Endodermal cell (in vitro differentiated cells): ENCODE measurements at regions not wholly inside any gene's neighbourhood (a gene's known extent, or its start where the extent isn't known, plus 50 kb on each side); places are given as distances from the start of the nearest gene placed in this dataset.

Experiments
- DNase-seq: peaks from one replicate; pipeline ENCODE4 v3.0.0-alpha.2; 2017
- H3K27ac ChIP-seq: 2 replicates; pipeline ENCODE4 v1.5.1; 2013; ENCODE audit warnings: mild to moderate bottlenecking, low read depth, low read length, moderate library complexity
- H3K27me3 ChIP-seq: 2 replicates; pipeline ENCODE4 v1.6.1; 2013; ENCODE audit warnings: mild to moderate bottlenecking, low read length, moderate library complexity; ENCODE audit not compliant: insufficient read depth, control insufficient read depth, poor library complexity, severe bottlenecking
- H3K36me3 ChIP-seq: 2 replicates; pipeline ENCODE4 v1.7.0; 2013; ENCODE audit warnings: mild to moderate bottlenecking, low read length, moderate library complexity; ENCODE audit not compliant: control insufficient read depth, insufficient read depth
- H3K4me1 ChIP-seq: one replicate; pipeline ENCODE4 v1.7.0; 2013; ENCODE audit warnings: low read length; ENCODE audit not compliant: control insufficient read depth, insufficient read depth
- H3K4me3 ChIP-seq: 2 replicates; pipeline ENCODE4 v1.5.1; 2013; ENCODE audit warnings: mild to moderate bottlenecking, low read length, moderate library complexity
- H3K9ac ChIP-seq: 2 replicates; pipeline ENCODE4 v1.6.1; 2013; ENCODE audit warnings: mild to moderate bottlenecking, low read length, moderate library complexity; ENCODE audit not compliant: poor library complexity, severe bottlenecking; ENCODE audit errors: extremely low read depth
- H3K9me3 ChIP-seq: 2 replicates; pipeline ENCODE4 v1.6.1; 2013; ENCODE audit warnings: mild to moderate bottlenecking, low read length, moderate library complexity; ENCODE audit not compliant: control insufficient read depth
- H3K27ac Mint-ChIP-seq: 2 replicates; pipeline ENCODE4 v1.8.0; 2020; ENCODE audit warnings: mixed read lengths
- H3K27me3 Mint-ChIP-seq: 2 replicates; pipeline ENCODE4 v1.8.0; 2021; ENCODE audit warnings: mild to moderate bottlenecking, mixed read lengths; ENCODE audit not compliant: insufficient read depth
- H3K36me3 Mint-ChIP-seq: 2 replicates; pipeline ENCODE4 v1.8.0; 2020; ENCODE audit warnings: low read depth, mixed read lengths
- H3K4me1 Mint-ChIP-seq: 2 replicates; pipeline ENCODE4 v1.8.0; 2020; ENCODE audit warnings: mixed read lengths
- H3K4me3 Mint-ChIP-seq: 2 replicates; pipeline ENCODE4 v1.8.0; 2020; ENCODE audit warnings: mild to moderate bottlenecking, moderate library complexity, mixed read lengths
- H3K9me3 Mint-ChIP-seq: 2 replicates; pipeline ENCODE4 v1.8.0; 2020; ENCODE audit warnings: mild to moderate bottlenecking, mixed read lengths
- WGBS, 2 experiments: methylation state at CpG; one replicate each; pipeline versions ENCODE4 v1.1.5 to v1.1.7; 2013; ENCODE audit warnings: missing lambda C conversion rate in 2 of 2, mixed read lengths in 1 of 2; ENCODE audit not compliant: insufficient coverage in 1 of 2, insufficient read length in 1 of 2; 5-methylcytosine and 5-hydroxymethylcytosine counted together
- TF ChIP-seq, protein P1 (sequence below): fragments of 200-600 bp; sonication (generic); conservative IDR thresholded peaks from 2 replicates; pipeline ENCODE4 v1.5.0; 2021; ENCODE audit warnings: antibody characterized with exemption, mild to moderate bottlenecking

DNA sequence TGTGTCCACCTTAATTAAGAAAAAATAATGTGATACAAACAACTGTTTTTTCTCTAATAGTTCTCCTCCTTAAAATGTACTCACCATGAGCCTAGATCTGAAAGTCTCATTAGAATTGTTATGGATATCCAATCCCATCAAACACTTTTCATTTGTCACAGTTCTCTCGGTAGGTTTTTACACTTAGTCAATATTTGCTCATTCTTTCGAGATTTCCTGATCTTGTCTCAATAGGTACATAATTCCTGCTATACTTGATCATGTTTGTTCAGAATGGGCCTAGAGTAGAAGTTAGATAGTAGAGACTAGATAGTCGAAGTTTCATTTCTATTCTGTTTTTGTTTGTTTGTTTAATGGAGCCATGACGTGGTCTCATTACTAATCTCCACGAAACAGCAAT, 2005.7 kb downstream of the NCAM2 start:
- Histone ChIP-seq H3K9ac (no peak overlapping the region), H3K27ac (no peak overlapping the region), H3K4me3 (no peak overlapping the region), H3K27me3 (no peaks in the 10 kb centered on the region), H3K36me3 (no peaks in the 10 kb centered on the region), H3K9me3 (peaks cover 5% of the 10 kb centered on the region), H3K4me1 (peaks cover 3% of the 10 kb centered on the region)
- Mint-ChIP-seq H3K9me3 (no peaks in the 10 kb centered on the region), H3K27me3 (no peaks in the 10 kb centered on the region), H3K27ac (no peak overlapping the region), H3K4me3 (no peak overlapping the region), H3K4me1 (peaks cover 25% of the 10 kb centered on the region), H3K36me3 (no peaks in the 10 kb centered on the region)
- TF ChIP-seq, protein P1, sequence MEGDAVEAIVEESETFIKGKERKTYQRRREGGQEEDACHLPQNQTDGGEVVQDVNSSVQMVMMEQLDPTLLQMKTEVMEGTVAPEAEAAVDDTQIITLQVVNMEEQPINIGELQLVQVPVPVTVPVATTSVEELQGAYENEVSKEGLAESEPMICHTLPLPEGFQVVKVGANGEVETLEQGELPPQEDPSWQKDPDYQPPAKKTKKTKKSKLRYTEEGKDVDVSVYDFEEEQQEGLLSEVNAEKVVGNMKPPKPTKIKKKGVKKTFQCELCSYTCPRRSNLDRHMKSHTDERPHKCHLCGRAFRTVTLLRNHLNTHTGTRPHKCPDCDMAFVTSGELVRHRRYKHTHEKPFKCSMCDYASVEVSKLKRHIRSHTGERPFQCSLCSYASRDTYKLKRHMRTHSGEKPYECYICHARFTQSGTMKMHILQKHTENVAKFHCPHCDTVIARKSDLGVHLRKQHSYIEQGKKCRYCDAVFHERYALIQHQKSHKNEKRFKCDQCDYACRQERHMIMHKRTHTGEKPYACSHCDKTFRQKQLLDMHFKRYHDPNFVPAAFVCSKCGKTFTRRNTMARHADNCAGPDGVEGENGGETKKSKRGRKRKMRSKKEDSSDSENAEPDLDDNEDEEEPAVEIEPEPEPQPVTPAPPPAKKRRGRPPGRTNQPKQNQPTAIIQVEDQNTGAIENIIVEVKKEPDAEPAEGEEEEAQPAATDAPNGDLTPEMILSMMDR: no peak
- DNase-seq: no peak
- WGBS, 2 experiments: 87% methylated on average over 5 of the region's 5 CpGs; no CpG with 5 or more reads in 1 of the 2 experiments

DNA sequence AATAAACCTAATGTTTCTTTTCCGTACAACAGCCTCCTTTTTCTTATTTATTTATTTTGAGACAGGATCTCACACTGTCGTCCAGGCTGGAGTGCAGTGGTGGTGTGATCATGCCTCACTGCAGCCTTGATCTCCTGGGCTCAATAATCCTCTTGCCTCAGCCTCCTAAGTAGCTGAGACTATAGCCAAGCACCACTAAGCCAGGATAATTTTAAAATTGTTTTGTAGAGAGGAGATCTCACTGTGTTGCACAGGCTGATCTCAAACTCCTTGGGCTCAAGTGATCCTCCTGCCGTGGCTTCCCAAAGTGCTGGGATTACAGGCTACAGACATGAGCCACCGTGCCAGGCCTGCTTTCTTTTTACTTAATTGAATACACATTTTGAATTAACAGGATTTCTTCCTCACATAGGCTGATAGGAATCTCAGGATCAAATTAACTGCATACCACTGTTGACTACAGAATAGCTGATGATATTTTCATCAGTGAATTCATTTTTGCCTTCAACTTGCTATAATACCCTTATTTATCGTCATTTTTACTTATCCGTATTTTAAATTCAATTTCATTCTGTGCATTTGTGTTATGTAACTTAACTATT, 2010.5 kb downstream of the NCAM2 start:
- H3K27me3 Mint-ChIP-seq: no peaks in the 10 kb centered on the region
- peaks cover 9% of the 10 kb centered on the region for H3K4me1 ChIP-seq
- TF ChIP-seq, protein P1: no peak
- H3K36me3 ChIP-seq: no peaks in the 10 kb centered on the region
- peaks cover 5% of the 10 kb centered on the region for H3K9me3 ChIP-seq
- WGBS, 2 experiments: 79 to 91% methylated on average over 4 to 6 of the region's 6 CpGs
- H3K4me1 Mint-ChIP-seq: peaks cover 46% of the 10 kb centered on the region
- H3K4me3 Mint-ChIP-seq: no peak overlapping the region
- H3K9me3 Mint-ChIP-seq: no peaks in the 10 kb centered on the region
- H3K9ac ChIP-seq: no peak overlapping the region
- H3K27ac Mint-ChIP-seq: no peak overlapping the region
- H3K27me3 ChIP-seq: no peaks in the 10 kb centered on the region
- no peak overlapping the region for H3K4me3 ChIP-seq
- H3K36me3 Mint-ChIP-seq: no peaks in the 10 kb centered on the region
- no peak overlapping the region for H3K27ac ChIP-seq
- no peak for DNase-seq

DNA sequence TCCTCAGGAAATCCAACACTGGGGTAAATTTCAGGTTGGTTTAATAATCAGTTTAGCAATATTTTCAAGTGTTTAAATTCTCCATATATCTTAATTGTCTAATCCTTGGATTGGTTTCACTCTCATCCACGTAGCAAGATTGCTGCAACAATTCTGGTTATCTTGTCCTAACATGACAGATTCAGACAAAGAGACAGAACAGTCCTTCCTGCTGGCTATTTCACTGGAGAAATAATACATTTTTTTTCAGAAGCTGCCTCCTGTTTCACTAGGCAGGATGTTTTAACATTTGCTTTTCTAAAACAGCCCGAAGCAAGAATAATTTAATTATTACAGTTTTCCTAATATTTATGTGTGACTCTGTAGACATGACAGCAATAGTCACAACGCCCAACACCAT, 2011.2 kb downstream of the NCAM2 start:
- peaks cover 47% of the 10 kb centered on the region for H3K4me1 Mint-ChIP-seq
- TF ChIP-seq, protein P1: no peak
- 77 to 90% methylated on average over 1 of the region's 3 CpGs for WGBS, 2 experiments
- H3K9ac ChIP-seq: no peak overlapping the region
- DNase-seq: no peak
- H3K27me3 Mint-ChIP-seq: no peaks in the 10 kb centered on the region
- no peak overlapping the region for H3K4me3 Mint-ChIP-seq
- H3K36me3 ChIP-seq: no peaks in the 10 kb centered on the region
- H3K9me3 ChIP-seq: peaks cover 5% of the 10 kb centered on the region
- no peak overlapping the region for H3K27ac ChIP-seq
- no peaks in the 10 kb centered on the region for H3K9me3 Mint-ChIP-seq
- H3K4me3 ChIP-seq: no peak overlapping the region
- H3K27ac Mint-ChIP-seq: no peak overlapping the region
- no peaks in the 10 kb centered on the region for H3K27me3 ChIP-seq
- no peaks in the 10 kb centered on the region for H3K36me3 Mint-ChIP-seq
- peaks cover 9% of the 10 kb centered on the region for H3K4me1 ChIP-seq
